ENCODE measurements at regions not wholly inside any gene's neighbourhood (a gene's known extent, or its start where the extent isn't known, plus 50 kb on each side); places are given as distances from the start of the nearest gene placed in this dataset.
"Not testable (repeated sequence)": the region's sequence is repeated elsewhere in the genome, so short reads cannot be mapped to it uniquely, and the experiment has no call there.

DNA sequence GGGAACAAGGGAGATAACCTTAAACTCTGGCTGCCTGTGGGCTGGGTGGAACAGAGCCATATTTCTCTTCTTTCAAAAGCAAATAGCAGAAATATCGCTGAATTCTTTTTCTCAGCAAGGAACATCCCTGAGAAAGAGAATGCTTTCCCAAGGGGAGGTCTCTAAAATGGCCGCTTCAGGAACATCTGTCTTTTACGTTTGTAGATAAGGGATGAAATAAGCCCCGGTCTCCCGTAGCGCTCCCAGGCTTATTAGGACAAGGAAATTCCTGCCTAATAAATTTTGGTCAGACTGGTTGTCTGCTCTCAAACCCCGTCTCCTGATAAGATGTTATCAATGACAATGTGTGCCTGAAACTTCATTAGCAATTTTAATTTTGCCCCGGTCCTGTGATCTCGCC lies 340.6 kb upstream of the IGFBP3 start:
- in situ Hi-C loops (cut with HindIII; ENCODE audit: low pct_unique_long_range_greater_than_20kb, low sequenced_read_pairs): not testable (repeated sequence)
- peak; percentile 21 for DNase-seq (ENCODE audit: low read depth)

GRCh38 chr7:46259947-46260346 lies 338.9 kb upstream of the IGFBP3 start:
- no peak for DNase-seq (ENCODE audit: low read depth)
- in situ Hi-C loops (cut with HindIII; ENCODE audit: low pct_unique_long_range_greater_than_20kb, low sequenced_read_pairs): no loop called here

DNA sequence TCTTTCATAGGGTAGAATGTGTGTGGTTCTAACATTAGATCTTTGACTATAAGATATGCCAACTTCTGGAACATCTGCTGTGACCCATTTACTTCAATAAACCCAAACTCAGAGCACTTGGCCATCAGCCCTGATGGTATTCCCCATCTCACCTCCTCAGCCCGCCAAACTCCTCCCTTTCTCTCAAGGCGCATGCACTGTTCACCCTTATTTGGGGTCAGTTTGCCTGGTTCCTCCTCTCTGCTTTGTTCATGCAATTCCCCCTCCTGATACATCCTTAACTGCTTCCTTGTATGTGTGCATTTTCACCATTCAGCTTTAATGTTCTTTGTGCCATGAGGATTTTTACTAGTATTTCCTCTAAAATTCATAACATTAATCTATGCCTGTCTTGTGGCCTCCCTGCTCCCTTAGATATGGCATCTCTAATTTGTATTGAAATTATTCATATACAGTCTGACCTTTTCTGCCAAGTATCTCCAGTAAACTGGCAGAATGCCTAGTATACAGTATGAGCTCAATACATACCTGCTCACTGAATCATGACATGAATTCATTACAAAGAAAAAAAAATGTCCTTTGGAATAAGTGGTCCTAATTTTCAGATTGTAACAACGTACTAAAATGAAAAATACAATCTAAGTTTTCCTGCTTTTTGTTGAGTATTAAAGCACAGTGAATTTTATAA lies 336.8 kb upstream of the IGFBP3 start:
- peak; percentile 81 for DNase-seq (ENCODE audit: low read depth)
- in situ Hi-C loops (cut with HindIII; ENCODE audit: low pct_unique_long_range_greater_than_20kb, low sequenced_read_pairs): no loop called here

DNA sequence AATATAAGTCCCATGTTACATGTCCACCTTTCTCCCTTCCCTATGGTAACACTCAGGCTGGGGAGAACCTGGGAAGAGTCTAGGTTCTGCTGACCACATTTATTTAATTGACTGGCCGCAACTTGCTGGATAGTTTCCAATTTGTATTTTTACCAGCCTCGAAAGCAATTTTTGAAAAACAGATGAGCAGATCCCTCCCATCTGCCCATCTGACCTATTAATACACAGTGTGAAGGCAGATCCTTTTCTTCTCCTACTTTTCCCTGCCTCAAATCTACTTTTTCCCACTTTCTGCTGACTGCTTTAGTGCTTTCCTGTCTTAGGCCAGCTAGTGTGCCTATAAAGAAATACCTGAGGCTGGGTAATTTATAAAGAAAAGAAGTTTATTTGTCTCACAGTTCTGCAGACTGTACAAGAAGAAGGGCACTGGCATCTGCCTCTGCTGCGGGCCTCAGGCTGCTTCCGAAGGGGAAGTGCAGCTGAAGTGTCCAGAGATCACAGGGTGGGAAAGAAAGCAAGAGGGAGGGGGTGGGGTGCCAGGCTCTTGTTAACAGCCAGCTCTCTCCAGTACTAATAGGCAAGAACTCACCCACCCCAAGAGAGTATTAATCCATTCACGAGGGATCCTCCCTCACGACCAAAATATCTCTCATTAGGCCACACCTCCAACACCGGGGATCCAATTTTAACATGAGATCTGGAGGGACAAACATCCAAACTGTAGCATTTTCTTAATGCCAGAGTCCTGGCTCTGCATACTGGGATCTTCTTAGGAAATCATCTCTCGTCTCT lies 336.0 kb upstream of the IGFBP3 start:
- DNase-seq (ENCODE audit: low read depth): no peak
- in situ Hi-C loops (cut with HindIII; ENCODE audit: low pct_unique_long_range_greater_than_20kb, low sequenced_read_pairs): no loop called here

GRCh38 chr7:46253520-46253919 lies 332.4 kb upstream of the IGFBP3 start:
- in situ Hi-C loops (cut with HindIII; ENCODE audit: low pct_unique_long_range_greater_than_20kb, low sequenced_read_pairs): no loop called here
- DNase-seq (ENCODE audit: low read depth): no peak

- no peak for DNase-seq (ENCODE audit: low read depth)
- in situ Hi-C loops (cut with HindIII; ENCODE audit: low pct_unique_long_range_greater_than_20kb, low sequenced_read_pairs): no loop called here
Observed at GRCh38 chr7:46247664-46248063, 326.6 kb upstream of the IGFBP3 start.

DNA sequence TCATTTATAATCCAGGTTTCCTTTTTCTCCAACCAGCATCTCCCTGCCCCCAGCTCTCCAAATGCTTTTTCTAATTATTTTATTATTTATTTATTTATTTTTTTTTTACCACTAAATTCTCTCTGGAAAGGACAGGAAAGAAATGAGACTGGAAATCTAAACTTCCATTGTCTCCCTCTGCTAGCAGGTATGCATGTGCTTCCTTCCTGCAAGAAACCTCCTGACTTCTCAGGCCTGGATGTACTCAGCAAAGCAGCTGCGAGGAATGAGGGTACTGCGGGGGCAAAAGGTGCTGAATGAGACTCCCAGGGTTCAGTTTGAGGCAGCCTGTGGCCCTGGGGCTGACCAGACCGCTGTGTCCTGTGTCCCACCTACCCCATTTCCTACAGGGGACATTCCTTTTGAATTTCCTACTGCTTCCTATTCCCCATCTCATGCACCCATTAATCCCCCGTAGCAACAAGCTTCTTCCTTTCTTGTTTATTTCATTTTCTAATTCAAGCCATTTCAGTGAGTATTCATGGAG lies 324.6 kb upstream of the IGFBP3 start:
- no peak for DNase-seq (ENCODE audit: low read depth)
- in situ Hi-C loops (cut with HindIII; ENCODE audit: low pct_unique_long_range_greater_than_20kb, low sequenced_read_pairs): no loop called here

- in situ Hi-C loops (cut with HindIII; ENCODE audit: low pct_unique_long_range_greater_than_20kb, low sequenced_read_pairs): no loop called here
Observed at GRCh38 chr7:46244757-46245156, 323.7 kb upstream of the IGFBP3 start.

GRCh38 chr7:46243406-46243805 lies 322.3 kb upstream of the IGFBP3 start:
- in situ Hi-C loops (cut with HindIII; ENCODE audit: low pct_unique_long_range_greater_than_20kb, low sequenced_read_pairs): no loop called here
- no peak for DNase-seq (ENCODE audit: low read depth)

More at GRCh38 chr7:46244757-46245156, 323.7 kb upstream of the IGFBP3 start:
- DNase-seq (ENCODE audit: low read depth): no peak

DNA sequence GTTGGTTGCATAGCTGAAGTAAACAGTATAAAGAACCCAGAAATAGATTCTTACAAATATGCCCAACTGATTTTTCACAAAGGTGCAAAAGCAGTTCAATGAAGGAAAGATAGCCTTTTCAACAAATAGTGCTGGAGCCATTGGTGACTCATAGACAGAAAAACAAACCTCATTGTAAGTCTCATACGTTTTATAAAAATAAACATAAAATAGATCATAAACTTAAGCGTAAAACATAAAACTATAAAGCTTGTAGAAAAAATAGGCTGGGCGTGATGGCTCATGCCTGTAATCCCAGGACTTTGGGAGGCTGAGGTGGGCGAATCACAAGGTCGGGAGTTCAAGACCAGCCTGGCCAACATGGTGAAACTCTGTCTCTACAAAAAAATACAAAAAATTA lies 318.8 kb upstream of the IGFBP3 start:
- in situ Hi-C loops (cut with HindIII; ENCODE audit: low pct_unique_long_range_greater_than_20kb, low sequenced_read_pairs): no loop called here
- no peak for DNase-seq (ENCODE audit: low read depth)

DNA sequence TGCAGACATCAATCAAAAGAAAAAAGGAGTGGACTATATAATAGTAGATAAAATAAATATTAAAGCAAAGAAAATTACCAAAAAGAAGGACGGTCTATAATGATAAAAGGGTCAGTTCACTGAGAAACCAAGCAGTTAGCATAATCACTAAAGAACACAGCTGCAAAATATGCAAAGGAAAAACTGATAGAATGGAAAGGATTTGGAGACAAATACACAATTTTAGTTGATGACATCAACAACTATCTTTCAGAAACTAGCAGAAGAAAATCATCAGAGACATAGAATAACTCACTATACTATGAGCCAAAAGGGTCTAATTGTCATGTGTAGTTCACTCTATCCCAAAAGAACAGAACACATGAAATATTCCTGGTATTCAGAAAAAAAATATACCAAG lies 316.4 kb upstream of the IGFBP3 start:
- DNase-seq (ENCODE audit: low read depth): no peak
- in situ Hi-C loops (cut with HindIII; ENCODE audit: low pct_unique_long_range_greater_than_20kb, low sequenced_read_pairs): no loop called here

DNA sequence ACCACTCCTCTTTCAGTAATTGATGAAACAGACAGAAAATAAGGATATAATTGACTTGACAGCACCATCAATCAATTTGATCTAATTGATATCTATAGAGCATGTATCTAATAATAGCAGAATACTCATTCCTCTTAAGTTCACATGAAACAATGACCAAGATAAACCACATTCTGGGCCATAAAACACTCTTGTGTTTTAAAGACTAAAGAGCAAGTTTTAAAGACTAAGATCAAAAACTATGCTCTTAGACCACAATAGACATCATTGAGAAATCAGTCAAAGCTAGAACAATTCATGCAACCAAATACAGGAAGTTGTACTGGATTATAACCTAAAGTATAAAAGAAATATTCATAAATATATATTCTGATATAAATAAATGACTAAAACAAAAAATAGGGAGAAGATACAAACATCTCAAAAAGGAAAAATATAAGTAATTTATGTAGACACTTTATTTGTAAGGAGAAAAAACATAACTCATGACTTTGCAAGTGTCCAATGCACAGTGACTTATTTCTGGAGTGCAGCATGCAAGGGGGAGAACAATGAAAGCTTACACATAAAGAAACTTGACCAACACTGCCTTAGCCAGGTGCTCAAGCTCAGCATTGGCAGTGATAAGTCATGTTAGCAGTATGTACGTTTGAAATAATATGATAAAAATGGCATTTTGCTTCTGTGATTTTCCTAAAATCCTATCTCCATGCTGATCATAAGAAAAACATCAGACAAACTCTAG lies 312.7 kb upstream of the IGFBP3 start:
- DNase-seq (ENCODE audit: low read depth): no peak
- in situ Hi-C loops (cut with HindIII; ENCODE audit: low pct_unique_long_range_greater_than_20kb, low sequenced_read_pairs): no loop called here

DNA sequence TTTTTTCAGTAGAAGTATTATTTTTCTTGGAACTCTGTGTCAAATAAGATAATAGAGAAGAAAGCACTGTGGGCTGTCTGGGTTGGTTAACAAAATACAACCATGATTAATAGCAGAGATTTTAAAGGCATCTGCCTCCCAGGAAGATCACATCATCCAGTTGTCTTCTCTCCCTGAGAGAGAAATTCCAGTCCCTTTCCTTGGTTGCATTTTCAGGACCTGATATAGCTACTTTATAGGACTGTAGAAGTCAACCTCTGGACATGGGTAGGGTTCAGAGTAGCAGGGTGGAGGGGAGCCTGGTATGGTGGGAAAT lies 309.9 kb upstream of the IGFBP3 start:
- no peak for DNase-seq (ENCODE audit: low read depth)

DNA sequence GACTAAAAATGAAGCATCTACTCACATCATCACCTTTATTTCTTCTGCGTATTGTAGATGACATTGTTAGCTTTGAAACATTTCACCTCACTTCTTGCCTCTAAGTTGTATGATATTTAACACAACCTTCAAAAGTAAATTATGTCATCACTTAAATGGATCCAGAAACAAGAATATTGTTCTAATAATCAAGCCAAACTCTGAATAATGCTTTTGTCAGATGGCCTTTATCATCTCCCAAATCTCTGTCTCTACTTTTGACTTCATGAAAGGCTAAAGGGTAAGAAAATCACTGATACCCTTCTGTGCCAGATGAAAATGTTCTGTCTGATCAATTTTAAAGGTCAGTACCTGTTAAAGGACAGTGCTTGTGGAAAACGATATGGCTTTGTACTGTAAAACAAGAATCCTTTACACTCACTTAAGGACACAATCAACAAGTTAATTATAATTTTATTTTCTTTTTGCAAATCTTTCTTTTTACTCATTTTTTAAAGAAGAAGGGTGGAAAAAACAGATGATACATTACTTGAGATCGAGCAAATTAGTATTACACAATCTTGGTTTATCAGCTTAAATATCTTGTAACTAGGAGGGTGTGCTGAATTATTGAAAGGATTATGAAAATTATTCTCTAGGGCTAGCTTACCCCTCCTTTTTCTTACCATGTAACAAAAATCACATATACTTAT lies 309.4 kb upstream of the IGFBP3 start:
- no peak for DNase-seq (ENCODE audit: low read depth)
- in situ Hi-C loops (cut with HindIII; ENCODE audit: low pct_unique_long_range_greater_than_20kb, low sequenced_read_pairs): no loop called here

More for the DNA sequence above, 309.9 kb upstream of the IGFBP3 start:
- in situ Hi-C loops (cut with HindIII; ENCODE audit: low pct_unique_long_range_greater_than_20kb, low sequenced_read_pairs): no loop called here

- in situ Hi-C loops (cut with HindIII; ENCODE audit: low pct_unique_long_range_greater_than_20kb, low sequenced_read_pairs): no loop called here
- peak; percentile 84 for DNase-seq (ENCODE audit: low read depth)
Observed at GRCh38 chr7:46229409-46229808, 308.3 kb upstream of the IGFBP3 start.

- in situ Hi-C loops (cut with HindIII; ENCODE audit: low pct_unique_long_range_greater_than_20kb, low sequenced_read_pairs): no loop called here
- no peak for DNase-seq (ENCODE audit: low read depth)
Observed at GRCh38 chr7:46226860-46227259, 305.8 kb upstream of the IGFBP3 start.

GRCh38 chr7:46224363-46224762 lies 303.3 kb upstream of the IGFBP3 start:
- DNase-seq (ENCODE audit: low read depth): no peak
- in situ Hi-C loops (cut with HindIII; ENCODE audit: low pct_unique_long_range_greater_than_20kb, low sequenced_read_pairs): no loop called here

DNA sequence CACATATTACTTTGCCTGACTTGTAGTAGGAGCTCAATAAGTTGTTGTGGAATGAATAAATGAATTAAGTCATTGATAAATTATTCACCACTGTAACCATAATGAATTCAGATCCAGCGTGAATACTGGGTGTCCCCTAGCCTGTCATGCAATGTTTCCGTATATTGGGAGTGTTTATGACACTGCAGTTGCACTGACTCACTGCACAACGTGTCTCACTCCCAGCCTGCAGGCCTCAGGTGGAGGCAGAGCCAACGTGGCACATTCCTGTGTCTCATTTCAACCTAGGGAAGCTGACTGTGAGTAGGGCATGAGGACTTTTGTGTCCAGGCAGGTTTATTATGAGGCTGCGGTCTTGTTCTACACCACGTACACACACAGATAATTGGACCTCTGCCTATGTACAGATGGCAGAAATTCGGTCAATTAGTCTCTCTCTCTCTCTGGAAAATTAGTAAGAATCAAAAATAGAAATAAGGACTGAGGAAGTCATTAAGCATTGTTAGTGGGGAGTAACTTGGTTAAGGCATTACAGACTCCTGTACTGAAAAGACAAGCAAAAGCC lies 299.1 kb upstream of the IGFBP3 start:
- peak; percentile 61 for DNase-seq (ENCODE audit: low read depth)
- in situ Hi-C loops (cut with HindIII; ENCODE audit: low pct_unique_long_range_greater_than_20kb, low sequenced_read_pairs): no loop called here

All from Caki2 (cell line).